Medulla oblongata (tissue), 1 donor: ENCODE measurements at regions not wholly inside any gene's neighbourhood (a gene's known extent, or its start where the extent isn't known, plus 50 kb on each side); places are given as distances from the start of the nearest gene placed in this dataset.
"Not testable (repeated sequence)": the region's sequence is repeated elsewhere in the genome, so short reads cannot be mapped to it uniquely, and the experiment has no call there.

ENCODE experiments used
- DNase-seq: peaks from one replicate; pipeline ENCODE4 v3.0.0-alpha.2; 2015; ENCODE audit errors: extremely low spot score

DNA sequence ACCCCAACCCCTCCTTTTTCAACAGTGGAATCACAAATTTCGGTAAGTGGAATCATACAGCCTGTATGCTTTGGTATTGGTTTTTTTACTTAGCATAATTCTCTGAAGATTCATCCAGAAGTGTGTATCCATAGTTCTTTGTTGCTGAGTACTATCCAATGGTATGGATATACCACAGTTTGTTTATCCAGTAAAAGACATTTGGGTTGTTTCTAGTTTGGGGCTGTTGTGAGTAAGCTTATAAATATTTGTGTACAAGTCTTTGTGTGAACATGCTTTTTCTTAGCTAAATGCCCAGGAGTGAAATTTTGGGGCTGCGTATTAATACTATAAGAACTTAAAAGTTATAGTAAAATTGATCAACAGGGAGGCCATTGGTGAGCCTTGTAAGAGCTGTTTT is 57.5 kb upstream of the GC start:
- no peak for DNase-seq

DNA sequence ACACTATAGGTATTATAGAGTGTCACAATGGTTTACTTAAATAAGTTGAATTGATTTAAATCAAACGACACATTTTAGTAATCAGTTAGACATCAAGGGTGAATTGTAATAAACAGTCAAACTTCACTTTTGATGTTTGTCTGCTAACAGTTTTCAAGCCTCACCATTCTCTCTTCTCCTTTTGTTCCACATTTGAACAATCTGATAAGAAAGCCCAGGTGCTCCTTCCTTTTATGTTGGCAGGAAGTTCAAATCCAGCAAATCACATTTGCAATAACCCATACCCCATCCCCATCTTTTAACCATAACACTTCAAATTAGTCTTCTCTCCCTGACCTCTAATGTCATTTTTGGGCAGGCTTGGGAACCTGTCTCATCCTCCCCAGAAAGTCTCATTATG is 63.4 kb upstream of the GC start:
- no peak for DNase-seq

DNA sequence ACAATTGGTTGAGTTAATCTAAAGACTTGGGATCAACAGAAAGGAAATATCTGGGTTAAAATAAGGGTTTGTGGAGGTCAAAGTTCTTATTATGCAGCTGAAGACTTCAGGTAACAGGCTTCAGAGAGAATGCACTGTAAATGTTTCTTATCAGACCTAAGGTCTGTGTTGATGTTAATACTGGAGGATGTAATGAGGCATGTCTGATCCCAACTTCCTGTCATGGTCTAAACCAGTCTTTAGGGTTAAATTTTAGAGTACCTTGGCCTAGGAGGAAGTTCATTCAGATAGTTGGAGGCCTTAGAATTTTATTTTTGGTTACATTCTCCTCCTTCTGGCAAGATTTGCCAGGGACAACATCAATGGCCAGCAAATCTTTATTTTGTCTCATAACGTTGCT is 72.1 kb upstream of the GC start:
- DNase-seq, result no peak

DNA sequence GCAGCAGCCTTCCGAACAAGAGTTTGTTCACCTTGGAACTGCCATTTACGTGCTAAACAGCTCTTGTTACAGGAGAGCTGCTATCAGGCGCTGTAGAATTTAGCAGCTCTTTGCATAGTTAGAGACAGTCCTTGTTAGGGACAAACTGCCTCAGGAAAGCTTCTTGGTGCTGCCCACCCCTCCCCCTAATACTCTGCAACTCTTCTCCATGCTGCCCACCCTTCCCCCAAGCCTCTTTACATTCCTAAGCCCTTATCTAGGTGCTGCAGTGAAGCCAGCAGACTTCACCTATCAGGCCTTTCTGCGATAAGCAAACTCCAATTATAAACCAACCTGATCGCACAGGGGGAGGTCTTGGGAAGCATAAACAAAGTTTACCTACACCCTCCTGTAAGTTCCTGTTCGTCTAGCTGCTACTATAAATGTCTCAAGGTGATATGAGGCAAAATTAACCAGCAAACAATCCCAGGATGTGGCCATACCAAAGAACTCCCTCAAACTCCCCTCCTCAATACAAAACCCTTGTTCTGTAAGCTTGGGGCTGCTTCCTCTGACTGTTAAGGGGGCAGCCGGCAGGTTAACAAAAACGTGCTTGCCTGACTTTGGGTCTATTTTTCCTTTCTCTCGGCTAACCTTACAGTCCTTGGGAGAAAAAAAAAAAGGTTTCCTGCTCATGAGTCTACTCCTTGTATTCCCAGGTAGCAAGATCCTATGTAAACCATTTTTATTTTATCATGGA is 74.0 kb upstream of the GC start:
- DNase-seq, result no peak

DNA sequence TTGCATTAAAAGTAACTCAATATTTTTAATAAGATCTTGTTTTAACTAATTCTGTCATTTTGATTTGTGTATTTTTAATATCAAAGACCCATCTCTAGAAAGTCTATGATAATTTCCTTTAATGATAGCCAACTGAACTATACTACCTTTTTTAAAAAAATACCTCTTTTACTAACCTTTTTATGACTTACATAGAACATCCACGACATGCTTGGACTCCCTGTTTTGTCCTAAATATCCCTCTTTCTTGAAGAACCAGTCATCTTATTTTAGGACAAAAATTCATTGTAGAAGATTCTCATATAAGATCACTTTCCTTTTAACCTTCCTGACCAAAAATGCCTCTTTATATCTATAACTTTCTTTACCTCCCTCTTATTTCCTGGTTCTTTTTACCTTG is 76.8 kb upstream of the GC start:
- no peak for DNase-seq

DNA sequence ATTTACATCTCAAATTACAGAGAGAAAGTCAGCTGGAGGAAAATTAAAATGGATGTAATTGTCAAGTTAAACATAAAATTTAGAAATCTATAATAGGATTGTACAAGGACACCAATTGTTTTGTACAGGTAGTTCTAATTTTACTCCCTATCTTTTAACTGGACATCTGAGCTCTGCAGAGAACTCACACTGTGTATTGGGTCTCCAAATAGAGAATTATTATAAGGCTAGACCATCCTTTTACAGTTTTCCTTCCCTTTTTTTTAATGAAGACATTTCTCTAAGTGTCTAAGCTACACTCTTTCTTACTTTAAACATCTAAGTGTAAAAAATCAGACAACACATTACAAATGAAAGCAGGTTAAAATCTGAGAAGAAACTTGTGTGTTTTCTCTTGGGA is 78.4 kb upstream of the GC start:
- DNase-seq, result no peak

DNA sequence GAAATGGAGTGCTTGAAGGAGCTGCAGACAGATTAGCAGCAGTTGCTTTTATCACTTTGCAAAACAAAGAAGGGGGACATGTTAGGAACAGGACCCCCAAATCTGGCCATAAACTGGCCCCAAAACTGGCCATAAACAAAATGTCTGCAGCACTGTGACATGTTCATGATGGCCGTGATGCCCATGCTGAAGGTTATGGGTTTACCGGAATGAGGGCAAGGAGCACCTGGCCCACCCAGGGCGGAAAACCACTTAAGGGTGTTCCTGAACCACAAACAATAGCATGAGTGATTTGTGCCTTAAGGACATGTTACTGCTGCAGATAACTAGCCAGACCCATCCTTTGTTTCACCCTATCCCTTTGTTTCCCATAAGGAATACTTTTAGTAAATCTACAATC is 79.6 kb upstream of the GC start:
- no peak for DNase-seq

DNA sequence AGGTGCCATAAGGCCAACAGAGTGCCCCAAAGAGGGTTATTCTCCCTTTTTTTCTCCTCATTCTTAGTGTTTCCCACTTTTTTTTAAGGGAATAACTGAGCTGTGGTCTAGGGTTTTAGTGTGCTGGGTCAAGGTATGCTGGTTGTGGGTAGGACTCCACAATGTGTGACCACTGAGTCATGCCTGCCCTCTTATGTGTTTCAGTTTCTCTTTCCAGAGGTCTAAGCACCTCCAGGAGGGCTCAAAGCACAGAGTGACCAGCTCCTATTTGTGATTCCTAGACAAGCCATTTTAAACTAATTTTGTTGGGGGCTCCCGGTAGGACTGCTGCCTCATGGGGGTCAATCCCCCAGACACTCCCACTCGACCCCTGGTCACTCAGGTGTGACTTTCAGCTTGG is 80.5 kb upstream of the GC start:
- DNase-seq, result no peak

DNA sequence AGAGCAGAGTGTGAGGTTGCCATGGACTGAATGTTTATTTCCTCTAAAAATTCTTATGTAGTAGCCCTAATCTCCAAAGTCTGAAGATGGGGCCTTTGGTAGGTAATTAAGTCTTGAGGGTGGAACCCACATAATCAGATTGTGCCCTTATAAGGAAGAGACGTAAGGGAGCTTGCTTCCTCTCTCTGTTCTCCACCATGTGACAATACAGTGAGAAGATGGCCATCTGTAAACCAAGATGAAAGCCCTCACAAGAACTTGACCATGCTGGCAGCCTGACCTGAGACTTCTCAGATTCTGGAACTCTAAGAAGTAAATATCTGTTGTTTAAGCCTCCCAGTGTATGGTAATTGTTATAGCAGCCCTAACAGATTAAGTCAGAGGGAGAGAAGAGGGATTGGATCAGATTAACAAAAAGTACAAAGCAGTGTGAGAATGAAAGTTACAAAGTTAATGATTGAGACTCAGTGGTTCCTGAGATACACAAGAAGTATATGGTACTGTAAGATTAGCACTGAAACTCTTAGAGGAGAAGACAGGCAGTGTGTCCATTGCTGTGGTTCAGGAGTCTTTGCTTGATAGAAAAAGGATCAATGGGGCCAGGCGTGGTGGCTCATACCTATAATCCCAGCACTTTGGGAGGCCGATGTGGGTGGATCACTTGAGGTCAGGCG is 82.5 kb upstream of the GC start:
- no peak for DNase-seq

DNA sequence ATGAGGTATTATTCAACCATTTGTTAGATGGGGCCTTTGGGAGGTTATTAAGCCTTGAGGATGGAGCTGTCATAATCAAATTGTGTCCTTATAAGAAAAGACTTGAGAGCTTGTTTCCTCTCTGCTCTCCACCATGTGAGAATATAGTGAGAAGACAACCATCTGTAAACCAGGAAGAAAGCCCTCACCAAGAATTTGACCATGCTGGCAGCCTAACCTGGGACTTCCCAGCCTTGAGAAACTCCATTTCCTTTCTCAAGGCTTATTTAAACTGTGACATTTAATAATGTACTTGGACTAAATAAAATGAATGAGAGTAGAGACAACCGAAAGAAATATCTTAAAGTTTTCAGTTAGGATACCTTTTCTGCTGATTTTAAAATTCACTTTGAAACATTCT is 83.7 kb upstream of the GC start:
- DNase-seq, result no peak

DNA sequence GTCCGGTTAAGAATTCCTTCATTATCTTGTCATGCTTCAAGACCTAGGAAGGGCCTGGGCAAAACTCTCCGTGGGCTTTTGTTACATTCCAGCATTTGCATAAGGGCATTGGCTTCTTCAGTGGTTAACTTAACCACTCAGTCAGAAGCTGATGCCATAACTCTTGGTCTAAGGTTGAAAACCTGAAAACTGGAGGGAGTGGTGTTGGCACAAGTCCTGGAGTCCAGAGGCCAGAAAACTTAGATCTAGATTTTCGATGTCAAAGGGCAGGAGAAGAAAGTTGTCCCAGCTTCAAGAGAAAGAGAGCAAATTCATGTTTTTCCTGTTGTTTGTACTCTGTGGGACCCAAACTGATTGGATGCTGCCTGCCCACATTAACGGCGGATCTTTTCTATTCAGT is 86.6 kb upstream of the GC start:
- no peak for DNase-seq

DNA sequence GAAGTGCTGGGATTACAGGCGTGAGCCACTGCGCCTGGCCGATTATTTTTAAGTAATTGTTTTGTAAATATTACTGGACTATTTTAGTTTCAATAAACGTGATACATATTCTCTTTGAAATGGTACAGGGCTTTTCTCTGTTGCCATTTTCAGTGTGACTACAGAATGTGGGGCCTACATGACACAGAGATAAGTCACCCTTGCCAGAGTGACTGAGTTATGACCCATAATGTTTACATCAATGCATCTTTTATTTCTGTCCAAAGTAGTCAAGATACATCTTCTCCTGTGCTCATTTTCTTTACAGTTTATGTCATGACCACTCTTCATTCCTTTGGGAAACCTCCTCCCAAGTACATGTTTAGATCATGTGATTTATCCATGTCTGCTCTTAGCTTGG is 88.3 kb upstream of the GC start:
- DNase-seq, result no peak

DNA sequence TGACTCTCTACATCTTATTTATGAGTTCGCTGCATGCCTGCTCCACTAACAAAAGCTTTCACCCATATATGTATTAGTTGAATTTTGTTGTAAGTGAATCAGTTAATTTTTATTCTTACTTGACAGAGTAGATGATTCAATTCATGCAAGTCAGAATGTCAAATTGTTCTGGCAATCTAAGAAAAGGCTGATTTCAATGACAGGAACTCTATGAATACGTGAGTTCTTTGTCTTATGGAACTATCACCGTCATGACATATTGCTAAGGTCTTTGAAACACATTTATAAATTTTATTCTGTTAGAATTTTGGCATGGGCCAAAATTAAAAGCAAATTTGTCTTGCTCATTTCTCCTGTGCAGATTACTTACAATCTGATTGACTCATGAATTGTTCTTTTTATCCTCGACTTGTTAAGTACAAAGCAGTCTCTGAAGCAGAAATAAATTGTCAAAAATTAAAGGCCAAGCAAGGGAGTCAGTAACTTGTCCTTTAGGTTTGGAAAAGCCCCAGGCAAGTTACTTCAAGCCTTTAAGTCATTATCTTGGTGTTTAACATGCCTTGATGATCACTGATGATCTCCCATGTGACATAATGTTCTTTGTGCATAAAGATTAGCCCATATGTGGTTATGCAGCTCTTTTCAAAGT is 89.0 kb upstream of the GC start:
- no peak for DNase-seq

DNA sequence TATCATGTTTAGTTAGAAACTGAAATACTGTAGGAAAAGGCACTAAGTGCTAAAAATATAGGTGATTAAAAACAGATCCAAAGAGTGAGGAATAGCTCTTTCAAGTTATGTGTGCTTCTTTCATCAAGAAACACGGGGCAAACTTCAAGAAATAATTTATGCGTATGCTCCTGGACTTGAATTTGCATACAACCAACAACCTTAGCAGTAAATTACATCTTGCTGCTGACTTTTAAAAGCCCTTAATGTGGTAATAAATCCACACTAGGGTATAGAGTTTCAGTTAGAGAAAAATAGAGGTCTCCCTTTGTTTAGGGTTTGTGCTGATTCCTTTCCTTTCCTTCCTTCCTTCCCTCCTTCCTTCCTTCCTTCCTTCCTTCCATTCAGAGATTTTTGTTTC is 94.5 kb upstream of the GC start:
- DNase-seq, result no peak

DNA sequence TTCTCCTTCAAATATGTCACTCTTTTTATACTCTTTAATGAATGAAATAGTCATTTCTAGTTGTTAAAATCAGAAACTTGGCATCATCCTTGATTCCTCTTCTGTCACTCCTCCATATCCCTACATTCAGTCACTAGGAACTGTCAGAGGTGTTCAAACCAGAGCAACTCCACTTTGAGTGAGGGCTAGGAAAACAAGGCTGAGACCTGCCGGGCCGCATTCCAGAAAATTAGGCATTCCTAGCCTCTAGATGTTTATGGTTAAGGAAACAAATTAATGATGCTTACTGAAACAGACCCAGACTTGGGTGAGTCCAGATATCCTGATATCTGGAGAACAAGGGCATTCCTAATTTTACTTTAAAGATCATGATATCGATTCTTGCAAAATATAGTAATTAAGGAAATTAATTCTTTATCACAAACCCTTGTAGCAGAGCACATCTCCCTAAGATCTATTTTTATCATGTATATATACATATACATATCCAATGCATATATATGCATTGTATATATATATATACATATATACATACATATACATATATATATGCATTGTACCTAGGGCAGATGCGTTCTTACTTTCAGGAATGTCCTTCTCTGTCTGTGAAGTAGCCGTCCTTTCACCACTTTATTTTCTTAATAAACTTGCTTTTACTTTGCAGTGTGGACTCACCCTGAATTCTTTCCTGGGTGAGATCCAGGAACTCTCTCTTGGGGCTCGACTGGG is 98.4 kb upstream of the GC start:
- no peak for DNase-seq

DNA sequence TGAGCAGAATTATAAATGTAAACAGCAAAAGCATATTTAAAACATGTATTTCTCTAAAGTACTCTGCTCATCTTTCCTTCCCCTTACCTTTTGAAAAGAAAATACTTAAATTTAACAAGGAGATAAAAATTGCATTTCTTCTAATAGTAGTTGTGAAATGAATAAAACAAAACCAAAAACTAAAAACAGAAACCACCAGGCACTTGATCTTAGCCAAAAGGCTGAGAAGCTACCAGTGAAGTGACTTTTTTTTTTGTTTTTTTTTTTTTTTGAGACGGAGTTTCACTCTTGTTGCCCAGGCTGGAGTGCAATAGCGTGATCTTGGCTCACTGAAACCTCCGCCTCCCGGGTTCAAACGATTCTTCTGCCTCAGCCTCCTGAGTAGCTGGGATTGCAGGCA is 116.5 kb upstream of the GC start:
- DNase-seq, result not testable (repeated sequence)

DNA sequence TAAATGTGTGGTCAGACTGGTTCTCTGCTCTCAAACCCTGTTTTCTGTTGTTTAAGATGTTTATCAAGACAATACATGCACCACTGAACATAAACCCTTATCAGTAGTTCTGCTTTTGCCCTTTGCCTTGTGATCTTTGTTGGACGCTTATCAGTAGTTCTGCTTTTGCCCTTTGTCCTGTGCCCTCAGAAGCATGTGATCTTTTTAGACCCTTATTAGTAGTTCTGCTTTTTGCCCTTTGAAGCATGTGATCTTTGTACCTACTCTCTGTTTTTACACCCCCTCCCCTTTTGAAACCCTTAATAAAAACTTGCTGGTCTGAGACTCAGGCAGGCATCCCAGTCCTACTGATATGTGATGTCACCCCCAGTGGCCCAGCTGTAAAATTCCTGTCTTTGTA is 121.7 kb upstream of the GC start:
- not testable (repeated sequence) for DNase-seq

DNA sequence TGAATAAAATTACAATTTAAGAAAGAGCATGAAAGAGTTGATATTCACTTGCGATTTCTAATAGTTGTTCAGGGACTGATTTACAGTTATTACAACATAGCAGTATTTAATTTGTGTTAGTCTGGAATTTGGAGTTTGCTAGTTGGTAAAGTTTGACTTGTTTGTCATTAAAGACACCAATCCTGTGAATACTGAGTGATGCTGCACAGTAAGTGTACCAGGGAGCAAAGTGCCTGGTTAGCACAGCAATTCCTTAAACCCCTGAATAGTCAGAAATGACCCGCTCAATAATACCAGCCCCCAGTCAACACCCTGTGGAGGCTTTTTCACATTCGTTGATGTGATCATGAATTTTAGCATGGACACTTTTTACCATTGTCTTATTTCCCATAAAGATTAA is 122.2 kb upstream of the GC start:
- no peak for DNase-seq

DNA sequence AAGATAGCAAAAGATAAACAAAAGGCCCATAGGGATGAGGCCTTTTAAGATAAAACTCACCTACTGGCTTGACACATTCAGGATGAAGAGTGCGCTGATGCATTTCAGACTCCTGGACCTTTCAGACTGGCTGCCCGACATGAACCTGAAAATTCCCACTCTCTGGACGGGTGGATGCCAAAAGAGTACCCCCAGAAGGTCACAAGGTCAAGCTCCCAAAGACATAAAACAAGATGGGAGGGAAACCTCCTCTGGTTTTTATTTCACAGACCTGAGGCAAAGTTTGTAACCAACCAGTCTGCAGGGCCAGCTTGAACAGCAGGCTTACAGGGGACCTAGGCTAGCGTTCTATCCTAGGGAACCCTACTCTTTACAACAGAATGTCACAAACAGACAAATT is 123.2 kb upstream of the GC start:
- no peak for DNase-seq

DNA sequence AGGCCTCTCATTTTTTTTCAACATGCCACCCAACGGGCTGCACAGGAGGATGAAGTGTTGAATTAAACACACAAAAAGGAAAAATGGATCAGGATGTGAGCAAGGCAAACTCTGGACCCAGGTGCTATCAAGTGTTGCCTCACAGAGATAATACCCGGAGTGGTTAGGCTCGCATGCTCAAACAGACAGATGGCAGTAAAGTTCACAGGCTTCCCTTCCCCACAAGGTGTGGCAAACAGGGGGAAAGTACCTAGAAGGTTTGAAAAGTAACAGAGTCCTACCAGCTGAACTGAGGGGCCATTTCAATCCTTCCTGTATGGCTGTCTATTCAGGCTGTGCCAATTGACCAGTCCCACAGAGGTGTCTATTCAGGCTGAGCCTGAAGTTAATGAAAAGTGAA is 123.9 kb upstream of the GC start:
- DNase-seq, result no peak

DNA sequence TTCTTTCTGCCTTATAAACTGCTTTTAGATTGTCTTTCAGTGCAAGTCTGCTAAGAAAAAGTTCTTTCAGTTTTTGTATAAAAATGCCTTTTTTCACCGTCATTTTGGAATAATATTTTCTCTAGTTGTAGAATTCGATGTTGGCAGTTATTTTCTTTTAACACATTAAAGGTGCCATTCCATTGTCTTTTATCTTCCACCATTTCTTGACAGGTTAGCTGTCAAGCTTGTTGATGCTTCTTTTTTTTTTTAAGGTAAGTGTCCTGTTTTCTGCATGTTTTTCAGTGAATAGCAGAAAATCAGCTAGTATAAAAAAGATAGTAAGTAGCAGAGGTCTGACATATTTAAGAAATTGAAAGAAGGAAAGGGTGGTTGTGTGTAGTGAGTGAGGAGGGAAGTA is 118.5 kb upstream of the NPFFR2 start:
- no peak for DNase-seq

DNA sequence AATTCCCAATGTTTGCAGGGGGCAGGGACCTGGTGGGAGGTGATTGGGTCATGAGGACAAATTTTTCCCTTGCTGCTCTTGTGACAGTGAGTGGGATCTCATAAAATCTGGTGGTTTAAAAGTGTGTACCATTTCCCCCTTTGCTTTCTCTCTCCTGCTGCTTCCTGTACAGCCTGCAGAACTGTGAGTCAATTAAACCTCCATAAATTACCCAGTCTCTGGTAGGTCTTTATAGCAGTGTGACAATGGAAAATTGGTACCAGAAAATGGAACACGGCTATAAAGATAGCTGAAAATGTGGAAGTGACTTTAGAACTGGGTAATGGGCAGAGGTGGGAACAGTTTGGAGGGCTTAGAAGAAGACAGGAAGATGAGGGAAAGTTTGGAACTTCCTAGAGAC is 108.7 kb upstream of the NPFFR2 start:
- no peak for DNase-seq

DNA sequence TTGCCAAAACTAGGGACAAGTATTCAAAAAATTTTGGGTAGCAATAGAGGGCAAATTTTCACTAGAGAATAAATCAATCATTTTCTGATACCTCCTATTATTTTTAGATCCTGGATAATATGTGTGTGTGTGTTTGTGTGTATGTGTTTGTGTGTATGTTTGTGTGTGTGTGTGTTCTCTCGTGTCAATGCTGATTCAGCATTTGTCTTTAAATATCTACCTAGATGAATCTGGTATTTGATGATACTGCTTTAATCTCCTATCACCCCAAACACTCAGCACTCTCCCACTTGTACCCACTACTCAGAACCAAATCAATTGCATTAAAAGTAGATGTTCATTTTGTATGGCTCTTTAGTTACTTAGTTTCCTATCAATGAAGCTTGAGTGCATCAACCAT is 101.3 kb upstream of the NPFFR2 start:
- DNase-seq, result no peak
